Spleen (tissue), 11 donors: ENCODE measurements at regions not wholly inside any gene's neighbourhood (a gene's known extent, or its start where the extent isn't known, plus 50 kb on each side); places are given as distances from the start of the nearest gene placed in this dataset.

Experiments
- DNase-seq: peaks from one replicate; pipeline ENCODE4 v3.0.0-alpha.2; 2020
- H3K27ac ChIP-seq, 8 donors: fragments of 200-600 bp; sonication (generic) in 7 of 8; 1 replicate in 4 of 8; 2 replicates in 4 of 8; pipeline versions ENCODE4 v1.5.0 to v1.8.0; 2016 to 2021; ENCODE audit warnings: inconsistent platforms in 4 of 8, mild to moderate bottlenecking in 4 of 8, moderate library complexity in 1 of 8
- H3K27me3 ChIP-seq, 7 donors: fragments of 200-600 bp; sonication (generic) in 6 of 7; replicated peaks in 1 of 7; 1 replicate in 4 of 7; 2 replicates in 3 of 7; pipeline versions ENCODE4 v1.5.0 to v1.8.0; 2016 to 2021; ENCODE audit warnings: inconsistent platforms in 3 of 7, mild to moderate bottlenecking in 1 of 7
- H3K36me3 ChIP-seq, 6 donors: fragments of 200-600 bp; sonication (generic) in 5 of 6; 1 replicate in 4 of 6; 2 replicates in 2 of 6; pipeline versions ENCODE4 v1.5.0 to v1.8.0; 2016 to 2021; ENCODE audit warnings: inconsistent platforms in 2 of 6
- H3K4me1 ChIP-seq, 6 donors: fragments of 200-600 bp; sonication (generic) in 5 of 6; 1 replicate in 3 of 6; 2 replicates in 3 of 6; pipeline versions ENCODE4 v1.5.0 to v1.8.0; 2016 to 2021; ENCODE audit warnings: inconsistent platforms in 3 of 6
- H3K4me3 ChIP-seq, 8 donors: fragments of 200-600 bp; sonication (generic) in 7 of 8; 1 replicate in 4 of 8; 2 replicates in 4 of 8; pipeline versions ENCODE4 v1.5.0 to v1.8.0; 2016 to 2021; ENCODE audit warnings: inconsistent platforms in 4 of 8, mild to moderate bottlenecking in 4 of 8, moderate library complexity in 2 of 8
- H3K9me3 ChIP-seq, 8 donors: fragments of 200-600 bp; sonication (generic) in 7 of 8; 1 replicate in 4 of 8; 2 replicates in 4 of 8; pipeline versions ENCODE4 v1.5.0 to v1.8.0; 2016 to 2021; ENCODE audit warnings: inconsistent platforms in 4 of 8
- CTCF ChIP-seq, 11 experiments: fragments of 200-600 bp in 7 of 11; fragments of 450-650 bp in 4 of 11; sonication (generic) in 4 of 11; IDR thresholded peaks in 8 of 11; conservative IDR thresholded peaks in 3 of 11; 1 replicate in 7 of 11; 2 replicates in 4 of 11; pipeline versions ENCODE4 v1.4.0 to v1.8.0; 2016 to 2021; ENCODE audit warnings: antibody characterized with exemption in 11 of 11, inconsistent platforms in 4 of 11, mild to moderate bottlenecking in 1 of 11
- POLR2A ChIP-seq, 3 donors: fragments of 450-650 bp; IDR thresholded peaks; one replicate each; pipeline ENCODE4 v1.5.1; 2017; ENCODE audit warnings: antibody characterized with exemption in 3 of 3, mild to moderate bottlenecking in 1 of 3
- POLR2AphosphoS5 ChIP-seq, 3 donors: sonication (generic); formaldehyde crosslinking; IDR thresholded peaks; one replicate each; pipeline ENCODE4 v1.5.1; 2017; ENCODE audit warnings: antibody characterized with exemption in 3 of 3
- WGBS, 5 donors: extraction: QIAGEN DNeasy Blood & Tissue Kit in 3 of 5; methylation state at CpG; one replicate each; pipeline versions ENCODE4 v1.1.5 to v1.1.7; 2013 to 2018; 5-methylcytosine and 5-hydroxymethylcytosine counted together
- intact Hi-C: fragments of 100-400 bp; cut with DNase I; formaldehyde crosslinking; loops from one replicate; pipeline ENCODE4 v1.15.0; 2023; ENCODE audit warnings: low total_unique reads
- donor health status: healthy with polysubstance abuse.
- donor health status: DM: no; HTN: no; CAD: no; lungs with moderate emphysema.
- donor health status: DM: no; HTN: no; CAD: no.
- donor health status: Bipolar disorder and iron deficiency.
- donor health status: healthy.
- donor health status: DM: no; HTN: no; CAD: no.
- donor health status: DM: yes; HTN: yes; CAD: no.

GRCh38 chr9:75504721-75505120, 385.8 kb upstream of the PCSK5 start:
- H3K9me3 ChIP-seq, result peaks cover 0 to 14% (median 6%) of the 10 kb centered on the region in 8 donors
- peak overlapping the region in 7 of 8 donors; percentile 10 to 68 (median 40) for H3K27ac ChIP-seq
- DNase-seq, result no peak

GRCh38 chr9:75505654-75506053, 384.8 kb upstream of the PCSK5 start:
- Histone ChIP-seq H3K27ac (peak overlapping the region in 6 of 8 donors; percentile 20 to 68 (median 38)), H3K36me3 (no peaks in the 10 kb centered on the region), H3K4me3 (no peak overlapping the region), H3K4me1 (peaks cover 0 to 28% (median under 1%) of the 10 kb centered on the region in 6 donors), H3K9me3 (peaks cover 0 to 14% (median 6%) of the 10 kb centered on the region in 8 donors), H3K27me3 (no peaks in the 10 kb centered on the region)
- intact Hi-C loops, result no loop called here
- no peak for DNase-seq
- no peak for TF ChIP-seq POLR2AphosphoS5 (IDR thresholded peaks at IDR 0.05)
- no peak for TF ChIP-seq POLR2A (IDR thresholded peaks at IDR 0.05)

More at GRCh38 chr9:75504721-75505120, 385.8 kb upstream of the PCSK5 start:
- TF ChIP-seq POLR2AphosphoS5 (IDR thresholded peaks at IDR 0.05), result no peak
- TF ChIP-seq POLR2A (IDR thresholded peaks at IDR 0.05), result no peak
- TF ChIP-seq CTCF (IDR thresholded peaks at IDR 0.05 in 8 of 11, conservative IDR thresholded peaks at IDR 0.05 in 3 of 11), result no peak
- H3K27me3 ChIP-seq, result no peaks in the 10 kb centered on the region
- intact Hi-C loops, result no loop called here
- no peak overlapping the region for H3K4me3 ChIP-seq
- H3K4me1 ChIP-seq, result peaks cover 0 to 37% (median 4%) of the 10 kb centered on the region in 6 donors
- no peaks in the 10 kb centered on the region for H3K36me3 ChIP-seq

GRCh38 chr9:75529463-75529862, 361.0 kb upstream of the PCSK5 start:
- H3K4me3 ChIP-seq, result no peak overlapping the region
- intact Hi-C loops, result no loop called here
- no peak for TF ChIP-seq POLR2AphosphoS5 (IDR thresholded peaks at IDR 0.05)
- no peak for TF ChIP-seq CTCF (IDR thresholded peaks at IDR 0.05 in 8 of 11, conservative IDR thresholded peaks at IDR 0.05 in 3 of 11)
- TF ChIP-seq POLR2A (IDR thresholded peaks at IDR 0.05), result no peak
- no peaks in the 10 kb centered on the region for H3K27me3 ChIP-seq
- no peaks in the 10 kb centered on the region for H3K9me3 ChIP-seq
- no peaks in the 10 kb centered on the region for H3K36me3 ChIP-seq
- H3K4me1 ChIP-seq, result no peaks in the 10 kb centered on the region
- DNase-seq, result no peak
- no peak overlapping the region for H3K27ac ChIP-seq

- no peak overlapping the region for H3K4me3 ChIP-seq
- no peaks in the 10 kb centered on the region for H3K36me3 ChIP-seq
- no peaks in the 10 kb centered on the region for H3K4me1 ChIP-seq
- no peak for DNase-seq
- WGBS, 5 donors, result 86 to 92% (median 91%) methylated on average over 2 of the region's 2 CpGs
- intact Hi-C loops, result no loop called here
- no peak for TF ChIP-seq POLR2A (IDR thresholded peaks at IDR 0.05)
- no peak for TF ChIP-seq CTCF (IDR thresholded peaks at IDR 0.05 in 8 of 11, conservative IDR thresholded peaks at IDR 0.05 in 3 of 11)
- TF ChIP-seq POLR2AphosphoS5 (IDR thresholded peaks at IDR 0.05), result no peak
- H3K9me3 ChIP-seq, result peaks cover 0 to under 1% (median 0%) of the 10 kb centered on the region in 8 donors
- no peaks in the 10 kb centered on the region for H3K27me3 ChIP-seq
- no peak overlapping the region for H3K27ac ChIP-seq
Measured at GRCh38 chr9:75531588-75531987, 358.9 kb upstream of the PCSK5 start.
